Naive thymus-derived CD8-positive, alpha-beta T cell (primary cell): ENCODE measurements at regions not wholly inside any gene's neighbourhood (a gene's known extent, or its start where the extent isn't known, plus 50 kb on each side); places are given as distances from the start of the nearest gene placed in this dataset.

Source experiments
- ATAC-seq, 2 donors: fragments of 150-1000 bp; cut with Tn5 transposase in 1 of 2; sonication (Bioruptor Pico), chemical (Tn5 transposase) in 1 of 2; 1 replicate in 1 of 2; 2 replicates in 1 of 2; pipeline ENCODE4 v1.10.0; 2021; ENCODE audit warnings: mild to moderate bottlenecking in 2 of 2, moderate library complexity in 2 of 2
- POLR2A ChIA-PET: fragments of 350-600 bp; sonication (Branson Sonifier 250); formaldehyde crosslinking; loops from one replicate; lab custom pipeline; 2021; ENCODE audit warnings: antibody characterized with exemption; lab: Charles Lee
- DNase-seq, 10 donors: peaks; one replicate each; pipeline versions ENCODE4 v3.0.0 to v3.0.0-alpha.2; 2020 to 2022
- H3K27ac Mint-ChIP-seq, 10 donors: one replicate each; pipeline ENCODE4 v1.8.0; 2020 to 2022; ENCODE audit warnings: mild to moderate bottlenecking in 10 of 10, mixed read lengths in 10 of 10, moderate library complexity in 4 of 10, inconsistent platforms in 1 of 10
- H3K27me3 Mint-ChIP-seq, 5 donors: one replicate each; pipeline ENCODE4 v1.8.0; 2021 to 2022; ENCODE audit warnings: mixed read lengths in 5 of 5
- H3K36me3 Mint-ChIP-seq, 3 donors: one replicate each; pipeline ENCODE4 v1.8.0; 2020 to 2022; ENCODE audit warnings: mixed read lengths in 3 of 3, mild to moderate bottlenecking in 2 of 3, inconsistent platforms in 1 of 3
- H3K4me1 Mint-ChIP-seq, 4 donors: one replicate each; pipeline ENCODE4 v1.8.0; 2021 to 2022; ENCODE audit warnings: mixed read lengths in 4 of 4
- H3K4me3 Mint-ChIP-seq, 10 donors: one replicate each; pipeline ENCODE4 v1.8.0; 2020 to 2022; ENCODE audit warnings: mild to moderate bottlenecking in 10 of 10, mixed read lengths in 10 of 10, moderate library complexity in 6 of 10, inconsistent platforms in 1 of 10
- H3K9me3 Mint-ChIP-seq, 9 donors: one replicate each; pipeline ENCODE4 v1.8.0; 2020 to 2022; ENCODE audit warnings: mixed read lengths in 9 of 9, mild to moderate bottlenecking in 3 of 9, inconsistent platforms in 1 of 9, moderate library complexity in 1 of 9

DNA sequence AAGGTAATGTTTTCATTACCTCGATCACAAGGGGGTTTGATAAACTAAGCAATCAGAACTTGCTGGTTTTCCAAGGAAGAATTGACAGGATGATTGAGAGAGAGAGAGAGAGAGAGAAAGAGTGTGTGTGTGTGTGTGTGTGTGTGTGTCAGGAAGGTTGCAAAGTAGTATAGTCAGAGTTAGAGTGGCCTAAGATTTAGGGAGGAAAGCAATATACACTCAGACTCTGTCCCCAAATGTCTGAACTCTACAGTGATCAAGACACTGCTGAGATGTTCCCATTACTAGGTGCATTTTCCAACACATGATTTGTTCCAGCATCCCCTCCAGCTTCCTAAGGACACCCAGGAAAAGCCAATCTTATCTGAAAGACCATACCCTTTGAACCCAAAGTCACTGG lies 1074.1 kb downstream of the BCL11B start:
- Mint-ChIP-seq H3K4me1 (peaks cover 60 to 99% (median 91%) of the 10 kb centered on the region in 4 donors), H3K36me3 (no peaks in the 10 kb centered on the region)
- POLR2A ChIA-PET = interaction anchor here (0.8 to 23.8 kb wide), 8 partner anchors 9 to 1070 kb away, joined by 3 to 343 read pairs (median 4); partner anchors contain the start of gene BCL11B

GRCh38 chr14:98198385-98198784 lies 1073.6 kb downstream of the BCL11B start:
- peak in 3 of 10 donors; percentile 31 to 45 (median 42) for DNase-seq
- H3K4me3 Mint-ChIP-seq = peak overlapping the region; percentile 20 to 87 (median 70)
- peaks cover 57 to 99% (median 89%) of the 10 kb centered on the region in 4 donors for H3K4me1 Mint-ChIP-seq
- H3K36me3 Mint-ChIP-seq = no peaks in the 10 kb centered on the region
- peak overlapping the region; percentile 70 to 100 (median 96) for H3K27ac Mint-ChIP-seq
- H3K27me3 Mint-ChIP-seq = no peaks in the 10 kb centered on the region
- ATAC-seq = peak; percentile 42 to 62
- POLR2A ChIA-PET = interaction anchor here (0.8 to 23.8 kb wide), 8 partner anchors 9 to 1069 kb away, joined by 3 to 343 read pairs (median 10); partner anchors contain the start of gene BCL11B
- H3K9me3 Mint-ChIP-seq = no peaks in the 10 kb centered on the region

More for the DNA sequence above, 1074.1 kb downstream of the BCL11B start:
- ATAC-seq = no peak
- no peaks in the 10 kb centered on the region for H3K27me3 Mint-ChIP-seq
- peak overlapping the region; percentile 70 to 100 (median 96) for H3K27ac Mint-ChIP-seq
- peak overlapping the region in 9 of 10 donors; percentile 42 to 87 (median 70) for H3K4me3 Mint-ChIP-seq
- no peak for DNase-seq
- H3K9me3 Mint-ChIP-seq = no peaks in the 10 kb centered on the region

DNA sequence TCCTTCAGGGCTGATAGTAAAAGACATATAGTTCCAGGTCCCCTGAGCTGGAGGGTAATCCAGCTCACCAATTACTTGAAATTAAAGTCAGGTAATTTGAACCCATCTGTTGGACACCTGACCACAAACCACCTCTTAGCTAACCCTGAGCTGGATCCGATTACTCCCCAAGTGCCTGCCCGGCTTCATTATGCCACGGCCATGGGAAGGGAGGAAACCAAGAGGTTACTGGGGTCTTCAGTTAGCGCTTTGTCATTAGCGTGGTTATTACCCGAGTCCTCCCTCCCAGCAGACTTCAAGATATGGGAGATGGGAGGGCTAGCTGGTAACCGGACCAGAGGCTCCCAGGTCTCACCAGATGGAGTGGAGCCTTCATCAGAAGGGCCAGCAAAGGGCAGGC lies 1071.4 kb downstream of the BCL11B start:
- ATAC-seq = no peak
- Mint-ChIP-seq H3K36me3 (no peaks in the 10 kb centered on the region), H3K4me1 (peaks cover 53 to 97% (median 88%) of the 10 kb centered on the region in 4 donors), H3K4me3 (peak overlapping the region in 8 of 10 donors; percentile 53 to 91 (median 82)), H3K9me3 (no peaks in the 10 kb centered on the region), H3K27me3 (no peaks in the 10 kb centered on the region), H3K27ac (peak overlapping the region in 9 of 10 donors; percentile 85 to 100 (median 97))
- POLR2A ChIA-PET = interaction anchor here (0.5 to 23.8 kb wide), 7 partner anchors 11 to 1067 kb away, joined by 3 to 327 read pairs (median 3); partner anchors contain the start of gene BCL11B
- no peak for DNase-seq

DNA sequence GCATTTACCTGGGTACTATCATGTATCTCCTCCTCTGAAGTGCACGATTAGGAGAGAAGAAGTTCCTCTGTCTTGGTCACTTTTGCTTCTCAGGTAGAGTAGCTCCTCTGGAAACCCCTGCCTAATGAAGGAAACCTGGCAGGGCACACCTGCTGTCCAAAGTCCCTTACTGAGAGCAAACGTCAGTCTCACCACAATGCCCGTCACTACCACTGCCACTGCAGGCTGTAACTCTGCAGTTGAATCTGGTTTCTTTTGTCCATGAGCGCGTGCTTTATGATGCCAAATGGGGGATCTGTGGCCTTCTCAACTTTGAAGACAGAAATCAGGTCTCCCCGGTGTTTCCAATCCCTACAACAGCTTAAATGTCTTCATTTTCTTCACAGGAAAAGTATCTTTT lies 1068.6 kb downstream of the BCL11B start:
- no peaks in the 10 kb centered on the region for H3K27me3 Mint-ChIP-seq
- H3K4me1 Mint-ChIP-seq = peaks cover 62 to 97% (median 90%) of the 10 kb centered on the region in 4 donors
- POLR2A ChIA-PET = interaction anchor here (0.6 to 9.0 kb wide), 9 partner anchors 12 to 1063 kb away, joined by 3 to 142 read pairs (median 5); no protein-coding TSS in a partner anchor
- peak overlapping the region; percentile 69 to 100 (median 96) for H3K27ac Mint-ChIP-seq
- DNase-seq = peak in 4 of 10 donors; percentile 26 to 69 (median 59)
- H3K4me3 Mint-ChIP-seq = peak overlapping the region; percentile 4 to 91 (median 81)
- no peaks in the 10 kb centered on the region for H3K9me3 Mint-ChIP-seq
- peak; percentile 32 to 46 for ATAC-seq
- no peaks in the 10 kb centered on the region for H3K36me3 Mint-ChIP-seq

DNA sequence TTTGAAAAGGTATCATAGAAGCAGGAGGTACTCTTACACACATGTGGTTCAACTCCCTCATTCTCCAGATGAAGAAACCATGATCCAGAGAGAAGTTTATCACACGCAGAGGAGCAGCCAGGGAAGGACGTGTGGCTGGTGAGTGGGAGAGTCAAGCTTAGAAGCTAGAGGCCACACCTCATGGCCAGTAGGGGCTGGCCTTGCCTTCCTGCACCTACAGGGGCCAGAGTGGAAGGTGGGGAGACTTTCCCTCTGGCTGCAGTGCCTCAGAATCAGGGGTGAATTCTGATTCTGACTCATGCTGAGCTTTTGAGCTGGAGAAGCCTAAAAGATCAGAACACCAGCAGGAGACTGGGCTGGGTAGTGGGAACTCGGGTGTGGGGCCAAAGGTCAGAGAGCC lies 1067.9 kb downstream of the BCL11B start:
- Mint-ChIP-seq H3K9me3 (no peaks in the 10 kb centered on the region), H3K4me1 (peaks cover 62 to 97% (median 90%) of the 10 kb centered on the region in 4 donors), H3K4me3 (peak overlapping the region; percentile 48 to 91 (median 81)), H3K27ac (peak overlapping the region; percentile 69 to 100 (median 96)), H3K27me3 (no peaks in the 10 kb centered on the region), H3K36me3 (no peaks in the 10 kb centered on the region)
- ATAC-seq (no peak), DNase-seq (no peak)
- POLR2A ChIA-PET = interaction anchor here (0.7 to 9.0 kb wide), 6 partner anchors 12 to 1063 kb away, joined by 3 to 142 read pairs (median 8); no protein-coding TSS in a partner anchor

DNA sequence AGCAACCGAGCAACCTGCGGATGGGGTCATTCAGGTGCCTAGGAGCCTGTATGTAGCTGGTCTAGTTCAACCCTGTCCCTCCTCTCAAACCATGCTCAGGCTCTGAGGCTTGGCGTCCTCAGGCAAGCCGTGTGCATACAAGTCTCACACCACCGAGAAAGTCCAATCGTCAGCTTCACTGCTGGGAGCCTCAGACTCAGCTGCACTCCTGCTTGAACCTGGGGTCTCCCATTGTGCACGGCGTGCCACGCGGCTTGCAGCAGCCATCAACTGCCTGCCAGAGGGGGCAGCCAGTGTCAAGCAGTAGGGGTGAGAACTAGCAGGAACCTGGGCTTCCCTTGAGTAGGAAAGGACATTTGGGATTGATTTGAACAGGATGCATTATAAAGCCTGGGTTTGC lies 1064.6 kb downstream of the BCL11B start:
- H3K9me3 Mint-ChIP-seq = no peaks in the 10 kb centered on the region
- POLR2A ChIA-PET = interaction anchor here (1.7 to 9.0 kb wide), 4 partner anchors 16 to 1059 kb away, joined by 4 to 142 read pairs (median 55); no protein-coding TSS in a partner anchor

DNA sequence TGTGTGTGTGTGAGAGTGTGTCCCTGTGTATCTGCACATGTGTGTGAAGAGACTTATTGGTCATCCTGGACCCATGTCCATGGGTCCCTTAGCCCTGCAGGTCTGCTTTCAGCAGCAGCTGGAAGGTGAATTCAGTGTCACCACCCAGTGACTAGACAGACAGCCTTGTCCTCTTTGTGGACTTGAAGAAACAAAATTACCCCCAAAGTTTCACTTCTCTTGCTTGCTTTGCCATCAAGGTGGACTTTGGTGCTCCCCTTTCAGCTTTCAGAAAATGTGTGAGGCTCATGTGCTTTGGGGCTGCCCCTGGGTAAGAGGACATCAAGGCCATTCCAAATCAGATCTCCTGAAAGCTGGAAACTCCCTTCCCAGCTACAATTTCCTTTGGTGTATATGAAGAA lies 1063.8 kb downstream of the BCL11B start:
- no peaks in the 10 kb centered on the region for H3K27me3 Mint-ChIP-seq
- ATAC-seq (peak in 1 of 2 donors; percentile 3), DNase-seq (peak in 1 of 10 donors; percentile 18)
- H3K9me3 Mint-ChIP-seq = no peaks in the 10 kb centered on the region
- no peaks in the 10 kb centered on the region for H3K36me3 Mint-ChIP-seq
- peak overlapping the region; percentile 12 to 84 (median 68) for H3K4me3 Mint-ChIP-seq
- peak overlapping the region; percentile 96 to 100 (median 98) for H3K27ac Mint-ChIP-seq
- POLR2A ChIA-PET = interaction anchor here (2.0 to 9.0 kb wide), 7 partner anchors 17 to 1059 kb away, joined by 5 to 142 read pairs (median 22); no protein-coding TSS in a partner anchor
- peaks cover 65 to 99% (median 96%) of the 10 kb centered on the region in 4 donors for H3K4me1 Mint-ChIP-seq

More for the DNA sequence above, 1064.6 kb downstream of the BCL11B start:
- Mint-ChIP-seq H3K4me1 (peaks cover 71 to 97% (median 94%) of the 10 kb centered on the region in 4 donors), H3K36me3 (no peaks in the 10 kb centered on the region), H3K27ac (peak overlapping the region; percentile 96 to 100 (median 98)), H3K4me3 (peak overlapping the region in 9 of 10 donors; percentile 4 to 84 (median 64)), H3K27me3 (no peaks in the 10 kb centered on the region)
- DNase-seq = no peak
- ATAC-seq = no peak

GRCh38 chr14:98208943-98209342 lies 1063.1 kb downstream of the BCL11B start:
- H3K36me3 Mint-ChIP-seq = no peaks in the 10 kb centered on the region
- peak overlapping the region; percentile 96 to 100 (median 98) for H3K27ac Mint-ChIP-seq
- DNase-seq (no peak), ATAC-seq (no peak)
- POLR2A ChIA-PET = interaction anchor here (0.6 to 9.0 kb wide), 11 partner anchors 13 to 1063 kb away, joined by 3 to 142 read pairs (median 16); partner anchors contain the start of gene BCL11B
- peak overlapping the region in 9 of 10 donors; percentile 34 to 84 (median 73) for H3K4me3 Mint-ChIP-seq
- no peaks in the 10 kb centered on the region for H3K9me3 Mint-ChIP-seq
- H3K27me3 Mint-ChIP-seq = no peaks in the 10 kb centered on the region
- H3K4me1 Mint-ChIP-seq = peaks cover 60 to 98% (median 94%) of the 10 kb centered on the region in 4 donors

DNA sequence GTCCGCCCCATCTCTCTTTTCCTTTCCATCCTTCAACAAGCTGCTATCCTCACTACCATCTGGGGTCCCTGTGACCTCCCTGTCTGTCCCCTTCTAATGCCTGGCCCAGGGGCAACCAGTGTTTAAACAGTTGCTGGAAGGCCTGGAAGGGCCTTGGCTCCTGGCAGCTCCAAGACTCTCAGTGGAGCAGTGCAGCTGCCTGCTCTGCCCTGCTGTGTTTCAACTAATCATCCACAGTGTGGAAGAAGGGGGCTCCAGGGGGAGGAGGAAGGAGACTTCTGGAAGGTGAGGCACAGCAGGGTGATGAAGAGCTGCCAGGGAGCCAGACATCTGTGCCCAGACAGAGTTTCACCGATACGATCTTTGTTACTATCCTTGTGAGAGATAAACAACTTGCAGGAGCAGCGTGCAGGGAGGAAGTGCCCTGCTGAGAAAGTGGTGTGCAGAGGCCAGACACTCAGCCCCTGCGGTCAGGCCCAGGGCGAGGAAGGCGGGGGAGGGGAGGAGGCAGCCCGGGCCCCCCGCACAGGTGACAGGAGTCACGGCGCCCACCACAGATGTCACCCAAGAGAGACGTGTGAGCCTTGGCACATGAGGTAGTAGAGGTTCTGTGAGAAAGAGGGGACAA lies 1061.8 kb downstream of the BCL11B start:
- POLR2A ChIA-PET = interaction anchor here (0.7 to 9.0 kb wide), 19 partner anchors 8 to 1062 kb away, joined by 3 to 142 read pairs (median 6); partner anchors contain the start of gene BCL11B
- Mint-ChIP-seq H3K27me3 (no peaks in the 10 kb centered on the region), H3K27ac (peak overlapping the region; percentile 96 to 100 (median 98)), H3K4me3 (peak overlapping the region; percentile 69 to 85 (median 78)), H3K4me1 (peaks cover 57 to 98% (median 90%) of the 10 kb centered on the region in 4 donors), H3K36me3 (no peaks in the 10 kb centered on the region), H3K9me3 (no peaks in the 10 kb centered on the region)
- peak; percentile 35 to 84 (median 58) for DNase-seq
- ATAC-seq = peak; percentile 69 to 75

GRCh38 chr14:98217530-98217929 lies 1054.5 kb downstream of the BCL11B start:
- DNase-seq (no peak), ATAC-seq (no peak)
- Mint-ChIP-seq H3K27ac (no peak overlapping the region), H3K27me3 (no peaks in the 10 kb centered on the region), H3K9me3 (no peaks in the 10 kb centered on the region), H3K36me3 (no peaks in the 10 kb centered on the region), H3K4me1 (peaks cover 15 to 51% (median 29%) of the 10 kb centered on the region in 4 donors), H3K4me3 (no peak overlapping the region)
- POLR2A ChIA-PET = no interaction called here

DNA sequence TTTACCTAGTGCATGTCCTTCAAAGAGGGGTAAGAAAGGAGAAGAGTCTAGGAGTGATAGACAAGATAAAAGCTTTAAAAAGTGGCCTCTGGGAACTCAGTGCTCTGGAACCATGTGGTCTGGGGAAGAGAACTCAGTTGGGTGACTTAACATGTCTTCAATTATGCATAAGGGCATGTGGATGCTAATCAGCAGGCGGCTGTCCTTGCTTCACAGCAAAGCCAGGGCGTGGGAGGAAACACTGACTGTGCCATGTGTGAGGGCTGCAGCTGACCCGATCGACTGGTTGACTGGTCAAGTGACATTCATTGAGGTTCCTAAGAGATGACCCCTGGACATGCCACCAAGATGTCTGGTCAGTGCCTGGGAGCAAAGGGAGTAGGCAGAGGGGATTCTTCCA lies 1053.8 kb downstream of the BCL11B start:
- Mint-ChIP-seq H3K9me3 (peaks cover 0 to 1% (median 0%) of the 10 kb centered on the region in 9 donors), H3K4me1 (peaks cover 15 to 51% (median 32%) of the 10 kb centered on the region in 4 donors), H3K27ac (no peak overlapping the region), H3K27me3 (no peaks in the 10 kb centered on the region), H3K36me3 (no peaks in the 10 kb centered on the region), H3K4me3 (no peak overlapping the region)
- DNase-seq (no peak), ATAC-seq (no peak)
- POLR2A ChIA-PET = no interaction called here

DNA sequence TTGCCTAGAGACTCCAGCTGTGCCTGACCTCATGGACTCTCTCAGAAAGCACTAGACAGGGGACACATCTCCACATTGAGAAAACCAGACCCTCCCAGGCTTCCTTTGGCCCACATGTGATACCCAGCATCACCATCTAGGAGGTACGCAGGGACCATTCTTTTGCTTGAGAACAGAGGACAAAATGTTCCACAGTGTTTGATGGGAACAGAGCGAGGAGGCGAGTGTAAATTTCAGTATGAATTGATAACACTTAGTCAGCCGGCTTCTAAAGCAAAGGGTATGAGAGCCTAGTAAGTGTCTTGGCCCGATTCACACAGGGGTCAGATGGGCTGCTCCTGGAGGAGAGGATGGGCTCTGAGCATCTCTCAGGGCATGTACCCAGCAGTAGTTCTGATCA lies 1052.4 kb downstream of the BCL11B start:
- peak overlapping the region in 1 of 10 donors; percentile 5 for H3K4me3 Mint-ChIP-seq
- POLR2A ChIA-PET = interaction anchor here (1.5 kb wide), 1 partner anchor 9 kb away, joined by 3 read pairs; no protein-coding TSS in a partner anchor
- no peak for DNase-seq
- H3K27me3 Mint-ChIP-seq = no peaks in the 10 kb centered on the region
- peaks cover 21 to 49% (median 32%) of the 10 kb centered on the region in 4 donors for H3K4me1 Mint-ChIP-seq
- H3K9me3 Mint-ChIP-seq = peaks cover 0 to 2% (median 0%) of the 10 kb centered on the region in 9 donors
- ATAC-seq = no peak
- no peaks in the 10 kb centered on the region for H3K36me3 Mint-ChIP-seq
- H3K27ac Mint-ChIP-seq = peak overlapping the region in 5 of 10 donors; percentile 7 to 86 (median 45)
